ENCODE measurements at regions not wholly inside any gene's neighbourhood (a gene's known extent, or its start where the extent isn't known, plus 50 kb on each side); places are given as distances from the start of the nearest gene placed in this dataset.

- Histone ChIP-seq H4K20me1 (replicated peaks; ENCODE audit: control insufficient read depth, extremely low read depth, insufficient read depth, low read length) (no peaks in the 10 kb centered on the region), H2AFZ (ENCODE audit: low read depth, low read length) (no peak overlapping the region), H3K9me3 (replicated peaks; ENCODE audit: control insufficient read depth, insufficient read depth, low read length) (no peaks in the 10 kb centered on the region), H3K36me3 (ENCODE audit: control insufficient read depth in 2 of 2, extremely low read depth in 1 of 2, insufficient read depth in 2 of 2, low read length in 2 of 2) (no peaks in the 10 kb centered on the region), H3K79me2 (ENCODE audit: control insufficient read depth, insufficient read depth, low read length) (no peaks in the 10 kb centered on the region), H3K9me1 (replicated peaks; ENCODE audit: control insufficient read depth, extremely low read depth, insufficient read depth, low read length) (no peaks in the 10 kb centered on the region), H3K27ac (ENCODE audit: insufficient read depth, low read depth, low read length) (no peak overlapping the region), H3K4me1 (ENCODE audit: control insufficient read depth, extremely low read depth, insufficient read depth, low read length) (no peaks in the 10 kb centered on the region), H3K27me3 (ENCODE audit: control insufficient read depth in 2 of 2, insufficient read depth in 2 of 2, low read length in 2 of 2) (no peaks in the 10 kb centered on the region), H3K9ac (replicated peaks; ENCODE audit: extremely low read depth, insufficient read depth, low read length) (no peak overlapping the region), H3K4me3 (replicated peaks in 1 of 3; ENCODE audit: insufficient read depth in 1 of 3, low read depth in 1 of 3, low read length in 3 of 3) (no peak overlapping the region), H3K4me2 (ENCODE audit: insufficient read depth, low read length) (no peak overlapping the region)
- BruUV-seq (replicated peaks): no TSS peak
- intact Hi-C loops (cut with micrococcal nuclease): no loop called here
- FAIRE-seq (no peak), DNase-seq (ENCODE audit: low read depth, low spot score) (no peak)
- CTCF ChIA-PET: interaction anchor here (0.8 kb wide), 1 partner anchor 16 kb away, joined by 3 read pairs; no protein-coding TSS in a partner anchor
- POLR2A ChIA-PET: no interaction called here
- dilution Hi-C loops (cut with MboI; ENCODE audit: extremely low pct_ligation_motif_present, low sequenced_read_pairs): no loop called here
- no peak for TF ChIP-seq MAX (IDR thresholded peaks at IDR 0.05; ENCODE audit: insufficient read depth, insufficient read length)
- no peak for TF ChIP-seq GATA2 (IDR thresholded peaks at IDR 0.05; ENCODE audit: insufficient read depth, insufficient read length, low read depth, low read length)
- TF ChIP-seq EZH2 (IDR thresholded peaks at IDR 0.05; ENCODE audit: borderline replicate concordance, low read depth, low read length, severe bottlenecking): no peak
- no peak for TF ChIP-seq CTCF (IDR thresholded peaks at IDR 0.05; ENCODE audit: extremely low read depth in 1 of 2, insufficient read depth in 1 of 2, low read depth in 1 of 2, low read length in 2 of 2)
- no peak for TF ChIP-seq POLR2AphosphoS5 (IDR thresholded peaks at IDR 0.05; ENCODE audit: insufficient read depth, low read depth, low read length)
- TF ChIP-seq JUN (IDR thresholded peaks at IDR 0.05; ENCODE audit: borderline replicate concordance, insufficient read depth, insufficient read length, low read depth): no peak
- TF ChIP-seq MYC (IDR thresholded peaks at IDR 0.05; ENCODE audit: low read depth, low read length): no peak
Observed at GRCh38 chr2:175399326-175399725, 217.8 kb upstream of the ATP5MC3 start.

All from endothelial cell of umbilical vein (primary cell).